Activated naive CD8-positive, alpha-beta T cell treated with anti-CD3 and anti-CD28 coated beads, Interleukin-2, amount 10 ng/mL, durations not matched to agents 7 days and 5 days (primary cell): ENCODE measurements at regions not wholly inside any gene's neighbourhood (a gene's known extent, or its start where the extent isn't known, plus 50 kb on each side); places are given as distances from the start of the nearest gene placed in this dataset.

Experiments
- ATAC-seq: fragments of 150-1000 bp; cut with Tn5 transposase; one replicate; pipeline ENCODE4 v1.10.0; 2021; ENCODE audit warnings: low read depth, moderate library complexity
- POLR2A ChIA-PET: fragments of 350-600 bp; sonication (Branson Sonifier 250); formaldehyde crosslinking; loops from one replicate; lab custom pipeline; 2021; ENCODE audit warnings: antibody characterized with exemption; lab: Charles Lee
- DNase-seq: peaks from one replicate; pipeline ENCODE4 v3.0.0; 2021
- H3K27ac Mint-ChIP-seq: one replicate; pipeline ENCODE4 v1.8.0; 2022; ENCODE audit warnings: mild to moderate bottlenecking, mixed read lengths
- H3K27me3 Mint-ChIP-seq: one replicate; pipeline ENCODE4 v1.8.0; 2022; ENCODE audit warnings: mild to moderate bottlenecking, moderate library complexity, mixed read lengths
- H3K36me3 Mint-ChIP-seq: one replicate; pipeline ENCODE4 v1.8.0; 2021; ENCODE audit warnings: mild to moderate bottlenecking, mixed read lengths
- H3K4me1 Mint-ChIP-seq: one replicate; pipeline ENCODE4 v1.8.0; 2021; ENCODE audit warnings: mixed read lengths
- H3K4me3 Mint-ChIP-seq: one replicate; pipeline ENCODE4 v1.8.0; 2022; ENCODE audit warnings: mild to moderate bottlenecking, moderate library complexity, mixed read lengths
- H3K9me3 Mint-ChIP-seq: one replicate; pipeline ENCODE4 v1.8.0; 2021; ENCODE audit warnings: mixed read lengths

- DNase-seq: no peak
- POLR2A ChIA-PET: no interaction called here
- no peak for ATAC-seq
- H3K4me3 Mint-ChIP-seq: no peak overlapping the region
- H3K36me3 Mint-ChIP-seq: no peaks in the 10 kb centered on the region
- peaks cover 4% of the 10 kb centered on the region for H3K27me3 Mint-ChIP-seq
- no peaks in the 10 kb centered on the region for H3K9me3 Mint-ChIP-seq
- H3K4me1 Mint-ChIP-seq: no peaks in the 10 kb centered on the region
- no peak overlapping the region for H3K27ac Mint-ChIP-seq
These were observed 200.3 kb downstream of the TEX36 start for GRCh38 chr10:125482637-125483036.

- H3K27ac Mint-ChIP-seq: no peak overlapping the region
These were observed 200.9 kb downstream of the TEX36 start for GRCh38 chr10:125482108-125482507.

GRCh38 chr10:125479059-125479458 lies 203.9 kb downstream of the TEX36 start:
- Mint-ChIP-seq H3K27me3 (peaks cover 4% of the 10 kb centered on the region), H3K36me3 (no peaks in the 10 kb centered on the region), H3K27ac (no peak overlapping the region), H3K4me1 (no peaks in the 10 kb centered on the region), H3K4me3 (no peak overlapping the region), H3K9me3 (no peaks in the 10 kb centered on the region)
- no peak for ATAC-seq
- DNase-seq: no peak
- POLR2A ChIA-PET: no interaction called here

More at GRCh38 chr10:125482108-125482507, 200.9 kb downstream of the TEX36 start:
- DNase-seq (no peak), ATAC-seq (no peak)
- no peak overlapping the region for H3K4me3 Mint-ChIP-seq
- no peaks in the 10 kb centered on the region for H3K36me3 Mint-ChIP-seq
- POLR2A ChIA-PET: no interaction called here
- H3K27me3 Mint-ChIP-seq: peaks cover 4% of the 10 kb centered on the region
- H3K4me1 Mint-ChIP-seq: no peaks in the 10 kb centered on the region
- no peaks in the 10 kb centered on the region for H3K9me3 Mint-ChIP-seq

GRCh38 chr10:125475815-125476214 lies 207.1 kb downstream of the TEX36 start:
- H3K36me3 Mint-ChIP-seq: no peaks in the 10 kb centered on the region
- no peak overlapping the region for H3K4me3 Mint-ChIP-seq
- no peak overlapping the region for H3K27ac Mint-ChIP-seq
- peaks cover 2% of the 10 kb centered on the region for H3K27me3 Mint-ChIP-seq
- DNase-seq: no peak
- POLR2A ChIA-PET: no interaction called here
- H3K4me1 Mint-ChIP-seq: no peaks in the 10 kb centered on the region
- no peak for ATAC-seq
- H3K9me3 Mint-ChIP-seq: no peaks in the 10 kb centered on the region

- H3K27ac Mint-ChIP-seq: no peak overlapping the region
- no peak for DNase-seq
- POLR2A ChIA-PET: no interaction called here
- no peak overlapping the region for H3K4me3 Mint-ChIP-seq
- H3K9me3 Mint-ChIP-seq: no peaks in the 10 kb centered on the region
- H3K4me1 Mint-ChIP-seq: no peaks in the 10 kb centered on the region
- ATAC-seq: no peak
- H3K36me3 Mint-ChIP-seq: no peaks in the 10 kb centered on the region
- no peaks in the 10 kb centered on the region for H3K27me3 Mint-ChIP-seq
These were observed 209.7 kb downstream of the TEX36 start for GRCh38 chr10:125473143-125473793.

- POLR2A ChIA-PET: no interaction called here
- DNase-seq: no peak
- H3K4me3 Mint-ChIP-seq: no peak overlapping the region
- ATAC-seq: no peak
- H3K4me1 Mint-ChIP-seq: no peaks in the 10 kb centered on the region
- H3K36me3 Mint-ChIP-seq: no peaks in the 10 kb centered on the region
- H3K9me3 Mint-ChIP-seq: no peaks in the 10 kb centered on the region
- H3K27ac Mint-ChIP-seq: no peak overlapping the region
- H3K27me3 Mint-ChIP-seq: no peaks in the 10 kb centered on the region
These were observed 210.9 kb downstream of the TEX36 start for GRCh38 chr10:125472010-125472607.

GRCh38 chr10:125468278-125468677 lies 214.7 kb downstream of the TEX36 start:
- Mint-ChIP-seq H3K9me3 (no peaks in the 10 kb centered on the region), H3K36me3 (no peaks in the 10 kb centered on the region), H3K27ac (no peak overlapping the region), H3K4me1 (no peaks in the 10 kb centered on the region), H3K4me3 (no peak overlapping the region), H3K27me3 (no peaks in the 10 kb centered on the region)
- DNase-seq: no peak
- ATAC-seq: no peak
- POLR2A ChIA-PET: no interaction called here

- no peaks in the 10 kb centered on the region for H3K4me1 Mint-ChIP-seq
- no peaks in the 10 kb centered on the region for H3K27me3 Mint-ChIP-seq
- ATAC-seq (no peak), DNase-seq (no peak)
- POLR2A ChIA-PET: no interaction called here
- H3K4me3 Mint-ChIP-seq: no peak overlapping the region
- H3K36me3 Mint-ChIP-seq: no peaks in the 10 kb centered on the region
- H3K9me3 Mint-ChIP-seq: no peaks in the 10 kb centered on the region
- no peak overlapping the region for H3K27ac Mint-ChIP-seq
These were observed 216.3 kb downstream of the TEX36 start for GRCh38 chr10:125466685-125467084.

GRCh38 chr10:125462845-125463244 lies 220.1 kb downstream of the TEX36 start:
- ATAC-seq (no peak), DNase-seq (no peak)
- H3K27me3 Mint-ChIP-seq: no peaks in the 10 kb centered on the region
- H3K9me3 Mint-ChIP-seq: no peaks in the 10 kb centered on the region
- no peak overlapping the region for H3K4me3 Mint-ChIP-seq
- POLR2A ChIA-PET: no interaction called here
- H3K27ac Mint-ChIP-seq: no peak overlapping the region
- no peaks in the 10 kb centered on the region for H3K36me3 Mint-ChIP-seq
- no peaks in the 10 kb centered on the region for H3K4me1 Mint-ChIP-seq

GRCh38 chr10:125460326-125460725 lies 222.6 kb downstream of the TEX36 start:
- POLR2A ChIA-PET: no interaction called here
- H3K27me3 Mint-ChIP-seq: no peaks in the 10 kb centered on the region
- DNase-seq: no peak
- no peaks in the 10 kb centered on the region for H3K4me1 Mint-ChIP-seq
- H3K4me3 Mint-ChIP-seq: no peak overlapping the region
- H3K9me3 Mint-ChIP-seq: no peaks in the 10 kb centered on the region
- no peaks in the 10 kb centered on the region for H3K36me3 Mint-ChIP-seq
- no peak for ATAC-seq
- H3K27ac Mint-ChIP-seq: no peak overlapping the region

GRCh38 chr10:125457406-125457805 lies 225.6 kb downstream of the TEX36 start:
- POLR2A ChIA-PET: no interaction called here

GRCh38 chr10:125455855-125456254 lies 227.1 kb downstream of the TEX36 start:
- H3K4me3 Mint-ChIP-seq: no peak overlapping the region
- H3K36me3 Mint-ChIP-seq: no peaks in the 10 kb centered on the region
- no peaks in the 10 kb centered on the region for H3K9me3 Mint-ChIP-seq
- H3K27me3 Mint-ChIP-seq: no peaks in the 10 kb centered on the region
- no peaks in the 10 kb centered on the region for H3K4me1 Mint-ChIP-seq
- no peak overlapping the region for H3K27ac Mint-ChIP-seq
- DNase-seq (no peak), ATAC-seq (no peak)
- POLR2A ChIA-PET: no interaction called here

More at GRCh38 chr10:125457406-125457805, 225.6 kb downstream of the TEX36 start:
- Mint-ChIP-seq H3K4me1 (no peaks in the 10 kb centered on the region), H3K36me3 (no peaks in the 10 kb centered on the region), H3K27ac (no peak overlapping the region), H3K9me3 (no peaks in the 10 kb centered on the region), H3K27me3 (no peaks in the 10 kb centered on the region), H3K4me3 (no peak overlapping the region)
- ATAC-seq (no peak), DNase-seq (no peak)

GRCh38 chr10:125455431-125455830 lies 227.5 kb downstream of the TEX36 start:
- DNase-seq (no peak), ATAC-seq (no peak)
- POLR2A ChIA-PET: no interaction called here
- no peaks in the 10 kb centered on the region for H3K9me3 Mint-ChIP-seq
- H3K4me1 Mint-ChIP-seq: no peaks in the 10 kb centered on the region
- no peaks in the 10 kb centered on the region for H3K27me3 Mint-ChIP-seq
- H3K36me3 Mint-ChIP-seq: no peaks in the 10 kb centered on the region
- H3K27ac Mint-ChIP-seq: no peak overlapping the region
- H3K4me3 Mint-ChIP-seq: no peak overlapping the region

GRCh38 chr10:125451319-125451718 lies 231.6 kb downstream of the TEX36 start:
- POLR2A ChIA-PET: no interaction called here
- no peak for ATAC-seq

More at GRCh38 chr10:125451319-125451718, 231.6 kb downstream of the TEX36 start:
- Mint-ChIP-seq H3K4me1 (no peaks in the 10 kb centered on the region), H3K36me3 (no peaks in the 10 kb centered on the region), H3K27me3 (no peaks in the 10 kb centered on the region), H3K4me3 (no peak overlapping the region), H3K27ac (no peak overlapping the region), H3K9me3 (no peaks in the 10 kb centered on the region)
- no peak for DNase-seq
